ENCODE measurements at regions not wholly inside any gene's neighbourhood (a gene's known extent, or its start where the extent isn't known, plus 50 kb on each side); places are given as distances from the start of the nearest gene placed in this dataset.

- no peak for TF ChIP-seq EZH2 (IDR thresholded peaks at IDR 0.05; ENCODE audit: insufficient read depth, low read length)
- TF ChIP-seq, protein P1, sequence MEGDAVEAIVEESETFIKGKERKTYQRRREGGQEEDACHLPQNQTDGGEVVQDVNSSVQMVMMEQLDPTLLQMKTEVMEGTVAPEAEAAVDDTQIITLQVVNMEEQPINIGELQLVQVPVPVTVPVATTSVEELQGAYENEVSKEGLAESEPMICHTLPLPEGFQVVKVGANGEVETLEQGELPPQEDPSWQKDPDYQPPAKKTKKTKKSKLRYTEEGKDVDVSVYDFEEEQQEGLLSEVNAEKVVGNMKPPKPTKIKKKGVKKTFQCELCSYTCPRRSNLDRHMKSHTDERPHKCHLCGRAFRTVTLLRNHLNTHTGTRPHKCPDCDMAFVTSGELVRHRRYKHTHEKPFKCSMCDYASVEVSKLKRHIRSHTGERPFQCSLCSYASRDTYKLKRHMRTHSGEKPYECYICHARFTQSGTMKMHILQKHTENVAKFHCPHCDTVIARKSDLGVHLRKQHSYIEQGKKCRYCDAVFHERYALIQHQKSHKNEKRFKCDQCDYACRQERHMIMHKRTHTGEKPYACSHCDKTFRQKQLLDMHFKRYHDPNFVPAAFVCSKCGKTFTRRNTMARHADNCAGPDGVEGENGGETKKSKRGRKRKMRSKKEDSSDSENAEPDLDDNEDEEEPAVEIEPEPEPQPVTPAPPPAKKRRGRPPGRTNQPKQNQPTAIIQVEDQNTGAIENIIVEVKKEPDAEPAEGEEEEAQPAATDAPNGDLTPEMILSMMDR (IDR thresholded peaks at IDR 0.05; ENCODE audit: insufficient read depth, low read depth, low read length): no peak
Observed at GRCh38 chr1:22280526-22280925, 137.6 kb upstream of the WNT4 start.
